GM21526 (cell line): ENCODE measurements at regions not wholly inside any gene's neighbourhood (a gene's known extent, or its start where the extent isn't known, plus 50 kb on each side); places are given as distances from the start of the nearest gene placed in this dataset.
A peak's percentile ranks its signal among the peaks of the same experiment; 100 is the strongest.
"Not testable (repeated sequence)": the region's sequence is repeated elsewhere in the genome, so short reads cannot be mapped to it uniquely, and the experiment has no call there.

ENCODE experiments used
- ATAC-seq: cut with Tn5 transposase; IDR thresholded peaks from one replicate; pipeline ENCODE4 v1.9.1; 2021; ENCODE audit warnings: moderate library complexity; ENCODE audit not compliant: unreplicated experiment, low FRiP score

GRCh38 chr2:87525497-87525991 is 222.3 kb upstream of the PLGLB2 start:
- ATAC-seq = peak; percentile 43

- not testable (repeated sequence) for ATAC-seq
Measured at GRCh38 chr2:87526258-87526657, 221.6 kb upstream of the PLGLB2 start.

GRCh38 chr2:87531968-87532715 is 215.7 kb upstream of the PLGLB2 start:
- not testable (repeated sequence) for ATAC-seq

- not testable (repeated sequence) for ATAC-seq
Measured at GRCh38 chr2:87533390-87534272, 214.3 kb upstream of the PLGLB2 start.

- not testable (repeated sequence) for ATAC-seq
Measured at GRCh38 chr2:87534273-87534889, 213.5 kb upstream of the PLGLB2 start.

GRCh38 chr2:87536427-87536826 is 211.5 kb upstream of the PLGLB2 start:
- not testable (repeated sequence) for ATAC-seq

- not testable (repeated sequence) for ATAC-seq
Measured at GRCh38 chr2:87537251-87537671, 210.6 kb upstream of the PLGLB2 start.

GRCh38 chr2:87538268-87538667 is 209.6 kb upstream of the PLGLB2 start:
- not testable (repeated sequence) for ATAC-seq

- not testable (repeated sequence) for ATAC-seq
Measured at GRCh38 chr2:87539151-87539943, 208.5 kb upstream of the PLGLB2 start.

- not testable (repeated sequence) for ATAC-seq
Measured at GRCh38 chr2:87540242-87540641, 207.6 kb upstream of the PLGLB2 start.

GRCh38 chr2:87542599-87543174 is 205.2 kb upstream of the PLGLB2 start:
- not testable (repeated sequence) for ATAC-seq

GRCh38 chr2:87543797-87544196 is 204.1 kb upstream of the PLGLB2 start:
- ATAC-seq = not testable (repeated sequence)

GRCh38 chr2:87547106-87547505 is 200.8 kb upstream of the PLGLB2 start:
- ATAC-seq = not testable (repeated sequence)

GRCh38 chr2:87547966-87548365 is 199.9 kb upstream of the PLGLB2 start:
- ATAC-seq = not testable (repeated sequence)

- ATAC-seq = not testable (repeated sequence)
Measured at GRCh38 chr2:87548681-87549536, 199.0 kb upstream of the PLGLB2 start.

GRCh38 chr2:87549561-87550202 is 198.2 kb upstream of the PLGLB2 start:
- not testable (repeated sequence) for ATAC-seq

- not testable (repeated sequence) for ATAC-seq
Measured at GRCh38 chr2:87554678-87555077, 193.2 kb upstream of the PLGLB2 start.

GRCh38 chr2:87555082-87555481 is 192.8 kb upstream of the PLGLB2 start:
- ATAC-seq = not testable (repeated sequence)
